Ascending aorta (tissue), 2 donors: ENCODE measurements at regions not wholly inside any gene's neighbourhood (a gene's known extent, or its start where the extent isn't known, plus 50 kb on each side); places are given as distances from the start of the nearest gene placed in this dataset.

Experiments
- DNase-seq, 2 donors: peaks; one replicate each; pipeline ENCODE4 v3.0.0-alpha.2; 2019; ENCODE audit warnings: low spot score in 2 of 2
- H3K27ac ChIP-seq, 2 donors: fragments of 200-600 bp; sonication (generic); one replicate each; pipeline ENCODE4 v1.5.1; 2016 to 2017; ENCODE audit warnings: mild to moderate bottlenecking in 1 of 2
- H3K27me3 ChIP-seq: fragments of 200-600 bp; sonication (generic); one replicate; pipeline ENCODE4 v1.5.1; 2017
- H3K36me3 ChIP-seq, 2 donors: fragments of 200-600 bp; sonication (generic); one replicate each; pipeline ENCODE4 v1.5.1; 2016
- H3K4me1 ChIP-seq, 2 donors: fragments of 200-600 bp; sonication (generic); one replicate each; pipeline ENCODE4 v1.5.1; 2016 to 2017; ENCODE audit warnings: mild to moderate bottlenecking in 1 of 2
- H3K4me3 ChIP-seq, 2 donors: fragments of 200-600 bp; sonication (generic); one replicate each; pipeline ENCODE4 v1.5.1; 2016 to 2017; ENCODE audit warnings: mild to moderate bottlenecking in 1 of 2
- H3K9me3 ChIP-seq, 2 donors: fragments of 200-600 bp; sonication (generic); one replicate each; pipeline ENCODE4 v1.5.1; 2016
- CTCF ChIP-seq, 3 experiments: fragments of 200-600 bp in 2 of 3; fragments of 450-650 bp in 1 of 3; sonication (generic) in 2 of 3; IDR thresholded peaks; one replicate each; pipeline ENCODE4 v1.5.1; 2016 to 2019; ENCODE audit warnings: antibody characterized with exemption in 3 of 3, mild to moderate bottlenecking in 1 of 3, moderate library complexity in 1 of 3
- intact Hi-C: fragments of 100-400 bp; cut with DNase I; formaldehyde crosslinking; loops from one replicate; pipeline ENCODE4 v1.15.1; 2023

GRCh38 chr2:51170273-51170672, 138.3 kb upstream of the NRXN1 start:
- intact Hi-C loops: no loop called here
- no peaks in the 10 kb centered on the region for H3K27me3 ChIP-seq

GRCh38 chr2:51165534-51166260, 133.8 kb upstream of the NRXN1 start:
- intact Hi-C loops: no loop called here
- Histone ChIP-seq H3K36me3 (no peaks in the 10 kb centered on the region), H3K27ac (no peak overlapping the region), H3K4me1 (no peaks in the 10 kb centered on the region), H3K4me3 (no peak overlapping the region), H3K9me3 (no peaks in the 10 kb centered on the region), H3K27me3 (no peaks in the 10 kb centered on the region)
- no peak for DNase-seq
- no peak for TF ChIP-seq CTCF (IDR thresholded peaks at IDR 0.05)

More at GRCh38 chr2:51170273-51170672, 138.3 kb upstream of the NRXN1 start:
- TF ChIP-seq CTCF (IDR thresholded peaks at IDR 0.05): no peak
- Histone ChIP-seq H3K9me3 (no peaks in the 10 kb centered on the region), H3K36me3 (no peaks in the 10 kb centered on the region), H3K4me1 (no peaks in the 10 kb centered on the region), H3K4me3 (no peak overlapping the region), H3K27ac (no peak overlapping the region)
- no peak for DNase-seq

- H3K27me3 ChIP-seq: no peaks in the 10 kb centered on the region
- no peak overlapping the region for H3K27ac ChIP-seq
- H3K4me3 ChIP-seq: no peak overlapping the region
- no peaks in the 10 kb centered on the region for H3K9me3 ChIP-seq
- DNase-seq: no peak
- H3K4me1 ChIP-seq: no peaks in the 10 kb centered on the region
- no peak for TF ChIP-seq CTCF (IDR thresholded peaks at IDR 0.05)
- intact Hi-C loops: no loop called here
- H3K36me3 ChIP-seq: no peaks in the 10 kb centered on the region
These were observed 126.3 kb upstream of the NRXN1 start for GRCh38 chr2:51158251-51158650.

GRCh38 chr2:51153236-51153635, 121.3 kb upstream of the NRXN1 start:
- DNase-seq: no peak
- Histone ChIP-seq H3K27me3 (no peaks in the 10 kb centered on the region), H3K9me3 (no peaks in the 10 kb centered on the region), H3K4me3 (no peak overlapping the region), H3K36me3 (no peaks in the 10 kb centered on the region), H3K27ac (no peak overlapping the region), H3K4me1 (no peaks in the 10 kb centered on the region)
- no peak for TF ChIP-seq CTCF (IDR thresholded peaks at IDR 0.05)
- intact Hi-C loops: no loop called here

GRCh38 chr2:51151490-51152140, 119.7 kb upstream of the NRXN1 start:
- Histone ChIP-seq H3K27ac (no peak overlapping the region), H3K4me1 (no peaks in the 10 kb centered on the region), H3K9me3 (no peaks in the 10 kb centered on the region), H3K36me3 (no peaks in the 10 kb centered on the region), H3K27me3 (no peaks in the 10 kb centered on the region), H3K4me3 (no peak overlapping the region)
- TF ChIP-seq CTCF (IDR thresholded peaks at IDR 0.05): no peak
- intact Hi-C loops: no loop called here
- DNase-seq: no peak
